MV-4-11 (cell line): ENCODE measurements at regions not wholly inside any gene's neighbourhood (a gene's known extent, or its start where the extent isn't known, plus 50 kb on each side); places are given as distances from the start of the nearest gene placed in this dataset.
A peak's percentile ranks its signal among the peaks of the same experiment; 100 is the strongest.

Source experiments
- DNase-seq: peaks from one replicate; lab custom pipeline; 2025; lab: John Stamatoyannopoulos, UW

DNA sequence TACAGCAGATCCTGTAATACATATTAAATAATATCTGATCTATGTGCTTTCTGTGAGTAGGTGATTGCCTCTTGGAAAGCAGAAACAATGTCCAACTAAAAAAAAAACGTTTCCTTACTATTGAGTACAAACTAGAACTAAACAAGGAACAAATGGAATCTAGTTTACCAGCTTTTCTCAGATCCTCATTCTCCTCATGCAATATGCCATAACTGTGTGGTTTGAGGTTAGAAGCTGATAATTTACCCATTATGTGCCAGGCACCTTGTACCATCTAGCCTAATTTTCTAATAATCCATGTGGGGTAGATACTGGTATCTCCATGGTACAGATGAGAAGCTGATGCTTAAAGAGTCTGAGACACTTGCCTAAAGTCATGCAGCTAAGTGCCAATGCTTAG, 154.7 kb downstream of the PTGER3 start:
- peak; percentile 87 for DNase-seq

DNA sequence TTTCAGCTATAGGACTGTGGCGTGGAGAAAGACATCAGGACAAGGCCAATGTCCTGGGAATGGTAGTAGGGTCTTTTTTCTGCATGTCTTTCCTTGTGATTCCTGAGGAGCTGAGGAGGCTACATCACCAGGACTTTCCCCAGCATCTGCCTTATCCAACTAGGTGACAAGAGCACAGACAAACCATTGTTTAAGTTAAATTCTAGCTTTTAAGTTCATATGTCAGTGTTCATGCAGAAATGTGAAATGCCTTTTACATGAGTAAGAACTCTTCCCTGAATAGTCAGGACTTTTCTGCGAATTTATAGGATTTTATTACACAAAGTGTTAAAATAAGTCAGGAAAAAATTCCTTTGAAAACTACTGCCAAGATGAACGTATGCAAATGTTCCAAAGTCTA, 154.2 kb downstream of the PTGER3 start:
- no peak for DNase-seq

DNA sequence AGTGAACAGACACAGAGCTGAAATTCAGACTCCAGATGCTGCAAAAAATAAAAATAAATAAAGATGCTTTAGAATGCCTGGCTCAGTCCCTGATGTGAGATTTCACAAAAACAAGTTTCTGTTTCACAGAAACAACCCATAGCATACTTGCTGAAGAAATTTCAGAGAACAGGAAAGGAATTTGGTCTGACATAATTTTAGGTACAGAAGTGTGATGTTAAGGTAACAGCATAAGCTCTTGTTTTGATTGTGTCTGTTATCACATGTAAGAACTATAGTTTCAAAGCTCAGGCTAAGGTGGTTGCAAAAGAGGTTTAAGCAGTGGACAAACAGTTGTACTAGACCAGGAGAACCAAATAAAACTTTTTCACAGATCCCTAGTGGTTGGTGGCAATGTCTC, 152.1 kb downstream of the PTGER3 start:
- no peak for DNase-seq

DNA sequence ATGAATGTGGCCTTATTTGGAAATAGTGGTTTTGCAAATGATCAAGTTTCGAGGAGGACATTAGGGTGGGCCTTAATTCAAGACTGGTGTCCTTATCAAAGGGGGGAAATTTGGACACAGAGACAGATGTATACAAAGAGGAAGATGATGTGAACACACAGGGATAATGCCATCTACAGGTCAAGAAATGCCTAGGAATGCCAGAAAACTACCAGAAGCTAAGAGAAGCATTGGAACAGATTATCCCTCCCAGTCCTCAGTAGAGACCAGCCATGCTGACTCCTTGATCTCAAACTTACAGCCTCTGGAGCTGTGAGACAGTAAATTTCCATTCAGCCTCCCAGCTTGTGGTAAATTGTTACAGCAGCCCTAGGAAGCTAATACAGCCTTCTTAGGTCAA, 151.4 kb downstream of the PTGER3 start:
- peak; percentile 43 for DNase-seq

DNA sequence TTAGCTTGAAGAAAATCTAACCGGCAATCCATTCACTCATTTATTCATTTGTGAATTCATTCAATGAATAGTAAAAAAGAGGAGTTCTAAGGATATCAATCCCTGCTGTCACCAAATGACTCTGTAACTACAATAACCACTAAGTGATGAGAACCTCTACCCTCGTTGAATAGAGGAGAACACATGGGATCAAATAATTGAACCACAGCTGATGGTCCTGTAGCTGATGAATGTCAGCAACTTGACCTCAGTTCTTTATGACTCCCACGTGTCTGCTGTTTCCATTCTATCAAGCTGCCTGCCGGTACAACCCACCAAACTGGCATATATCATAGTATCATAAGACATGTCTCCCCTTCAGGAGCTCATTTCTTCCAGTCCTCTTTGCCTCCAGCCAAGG, 150.3 kb downstream of the PTGER3 start:
- DNase-seq: no peak

DNA sequence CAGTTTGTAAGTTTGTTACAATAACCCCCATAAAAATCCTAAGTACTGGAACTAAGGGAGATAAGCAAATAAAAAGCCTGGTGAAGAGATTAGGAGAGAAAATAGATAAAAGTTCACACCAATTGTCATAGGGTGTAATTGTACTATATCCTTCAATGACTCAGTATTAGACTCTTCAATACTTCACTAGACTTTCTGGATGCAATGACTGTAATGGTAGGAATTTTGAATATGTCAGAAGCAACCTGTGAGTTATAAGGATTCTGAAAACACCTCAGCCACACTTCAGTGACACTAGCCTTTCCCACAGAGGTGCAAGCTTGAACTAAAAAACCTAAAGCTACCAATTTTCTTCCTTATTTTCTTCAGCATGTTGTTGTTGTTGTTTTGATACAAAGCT, 147.9 kb downstream of the PTGER3 start:
- DNase-seq: no peak

DNA sequence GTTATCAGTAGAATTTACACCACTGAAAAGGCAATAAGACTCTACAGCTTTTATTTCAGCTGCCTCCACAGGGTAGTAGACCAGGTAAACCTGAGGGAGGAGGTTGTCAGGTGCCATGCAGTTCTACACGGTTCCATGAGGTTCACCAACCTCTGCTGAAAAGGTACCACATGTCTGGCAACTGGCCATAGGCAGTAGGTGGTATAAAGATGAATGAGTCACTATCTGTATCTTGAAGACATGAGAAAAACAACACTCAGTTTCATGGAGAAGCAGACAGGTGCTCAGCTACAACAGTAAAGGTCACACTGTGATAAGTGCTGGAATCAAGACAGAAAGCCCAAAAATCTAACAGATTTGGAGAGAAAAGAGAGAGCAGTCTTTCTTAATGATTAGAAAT, 145.4 kb downstream of the PTGER3 start:
- DNase-seq: no peak

DNA sequence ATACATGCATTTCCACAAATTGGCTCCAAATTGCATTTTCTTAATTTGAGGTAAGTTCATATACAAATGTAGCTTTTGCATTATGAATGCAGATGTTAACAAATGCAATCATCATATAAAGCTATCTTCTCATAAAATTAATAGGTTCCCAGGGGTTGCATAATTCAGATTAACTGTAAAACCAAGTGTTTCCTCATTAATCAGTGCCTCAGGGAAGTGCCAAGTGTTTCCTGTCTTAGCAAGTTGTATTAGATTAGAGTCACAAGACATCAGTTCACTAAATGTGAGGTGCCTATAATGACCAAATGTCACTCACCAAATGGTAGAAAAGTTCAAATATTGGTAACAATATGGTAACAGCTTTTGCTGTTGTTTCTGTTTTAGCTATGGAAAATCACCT, 140.8 kb downstream of the PTGER3 start:
- peak; percentile 39 for DNase-seq

DNA sequence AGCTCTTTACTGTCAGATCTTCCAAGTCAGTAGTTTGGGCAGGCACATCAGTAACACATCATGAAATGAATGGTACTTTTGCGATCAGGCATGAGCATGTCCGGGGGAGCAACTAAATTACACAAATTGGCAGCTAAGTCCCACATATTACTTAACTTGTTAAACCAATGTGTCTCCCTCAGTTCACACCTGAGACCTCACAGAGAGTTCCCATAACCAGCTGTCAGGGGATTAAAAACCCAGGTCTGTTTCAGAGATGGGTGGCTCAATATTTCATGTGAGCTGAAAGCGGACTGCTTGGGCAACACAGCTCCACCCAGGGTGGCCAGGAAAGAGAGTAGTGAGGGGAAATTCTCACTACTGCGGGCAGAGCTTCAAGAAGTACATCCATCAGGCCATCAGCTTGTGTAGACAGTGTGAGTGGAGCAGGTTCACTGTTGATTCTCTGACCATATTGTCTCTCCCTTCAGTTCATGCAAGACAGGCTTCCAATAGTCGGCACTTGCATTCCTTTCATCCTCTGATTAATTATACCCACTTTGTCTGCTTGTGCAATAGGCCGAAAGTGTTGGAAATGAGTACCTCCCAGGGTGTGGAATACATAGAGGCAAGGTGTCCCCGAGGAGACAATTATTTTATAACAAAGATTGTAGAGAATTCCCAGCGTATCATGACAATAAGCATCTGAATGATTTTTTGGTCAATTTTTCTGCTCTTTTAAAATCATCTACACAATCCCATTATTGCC, 139.9 kb downstream of the PTGER3 start:
- no peak for DNase-seq

DNA sequence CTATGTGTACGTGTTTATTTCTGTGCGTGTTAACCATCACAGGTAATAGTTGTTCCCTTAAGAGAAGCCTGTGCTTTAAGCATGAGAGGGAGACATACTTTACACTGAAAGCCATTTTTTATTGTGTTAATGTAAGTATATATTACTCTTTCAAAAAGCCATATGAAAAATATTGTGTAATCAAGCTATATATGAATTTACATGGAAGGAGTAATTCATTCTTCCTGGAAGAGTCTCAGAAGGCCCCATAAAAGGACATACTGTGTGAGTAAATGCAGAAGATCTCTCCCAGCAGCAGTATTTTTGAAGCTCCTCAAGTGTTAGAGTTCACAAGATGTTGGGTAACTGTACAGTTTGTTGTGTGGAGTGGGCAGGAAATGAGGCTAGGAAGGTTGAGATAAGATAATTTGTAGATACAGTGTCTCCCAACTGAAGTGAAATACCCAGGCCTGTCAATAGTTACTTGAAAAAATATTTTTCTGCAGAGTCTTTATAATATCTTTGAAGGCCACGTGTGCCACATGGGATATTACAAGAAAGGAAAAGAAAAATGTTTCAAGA, 138.3 kb downstream of the PTGER3 start:
- peak; percentile 67 for DNase-seq

DNA sequence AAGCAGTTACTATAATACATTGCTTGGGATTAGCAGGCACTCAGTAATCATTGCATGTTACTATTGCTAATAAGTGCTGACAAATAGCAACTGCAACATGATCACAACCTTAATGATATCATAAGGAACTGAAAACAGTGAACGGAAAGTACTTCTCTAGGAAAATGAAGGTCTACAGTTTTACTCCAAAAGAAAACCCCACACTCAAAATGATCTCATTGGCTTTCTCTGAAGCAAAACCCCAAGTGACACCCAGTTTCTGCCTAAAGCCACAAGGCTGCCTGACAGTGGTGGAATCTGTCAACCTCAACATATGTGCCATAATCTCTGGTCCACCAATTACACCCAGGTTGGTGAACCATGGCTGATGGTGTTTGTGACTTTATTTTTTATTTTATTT, 137.6 kb downstream of the PTGER3 start:
- DNase-seq: peak; percentile 85

DNA sequence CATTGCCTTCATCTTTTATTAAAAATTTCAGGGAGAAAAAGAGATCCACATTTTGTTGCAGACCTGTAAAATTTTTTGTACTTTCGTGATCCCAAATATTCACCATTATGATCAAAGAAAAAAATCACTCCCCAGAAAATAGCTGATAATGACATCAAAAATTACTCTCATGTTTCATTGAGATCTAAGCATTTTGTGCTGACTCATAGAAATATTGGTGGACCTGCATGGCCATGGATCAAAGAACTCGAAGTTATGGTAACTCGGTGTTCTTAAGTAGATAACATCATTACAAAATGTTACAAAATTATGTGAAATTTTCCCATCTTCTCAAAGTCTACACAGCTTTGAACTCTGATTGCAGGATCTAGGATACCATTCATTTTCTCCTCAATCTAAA, 135.8 kb downstream of the PTGER3 start:
- DNase-seq: no peak

DNA sequence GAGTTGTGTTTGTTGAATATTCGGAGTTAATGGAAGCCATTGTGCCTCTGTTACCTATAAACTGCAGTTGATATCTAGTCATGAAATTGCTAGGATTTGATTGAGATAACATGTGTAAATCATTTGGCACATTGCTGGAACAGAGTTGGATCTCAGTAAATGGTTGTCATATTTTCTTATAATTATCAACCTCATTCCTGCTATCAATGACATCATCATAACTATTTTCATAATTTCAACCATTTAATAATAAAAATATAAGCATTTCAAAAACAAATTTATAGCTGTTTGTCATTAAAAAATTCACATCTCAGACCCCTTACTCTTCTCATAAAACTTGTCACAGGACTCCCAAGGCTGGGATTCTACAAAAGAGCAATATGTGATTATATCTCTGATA, 133.4 kb downstream of the PTGER3 start:
- DNase-seq: no peak

DNA sequence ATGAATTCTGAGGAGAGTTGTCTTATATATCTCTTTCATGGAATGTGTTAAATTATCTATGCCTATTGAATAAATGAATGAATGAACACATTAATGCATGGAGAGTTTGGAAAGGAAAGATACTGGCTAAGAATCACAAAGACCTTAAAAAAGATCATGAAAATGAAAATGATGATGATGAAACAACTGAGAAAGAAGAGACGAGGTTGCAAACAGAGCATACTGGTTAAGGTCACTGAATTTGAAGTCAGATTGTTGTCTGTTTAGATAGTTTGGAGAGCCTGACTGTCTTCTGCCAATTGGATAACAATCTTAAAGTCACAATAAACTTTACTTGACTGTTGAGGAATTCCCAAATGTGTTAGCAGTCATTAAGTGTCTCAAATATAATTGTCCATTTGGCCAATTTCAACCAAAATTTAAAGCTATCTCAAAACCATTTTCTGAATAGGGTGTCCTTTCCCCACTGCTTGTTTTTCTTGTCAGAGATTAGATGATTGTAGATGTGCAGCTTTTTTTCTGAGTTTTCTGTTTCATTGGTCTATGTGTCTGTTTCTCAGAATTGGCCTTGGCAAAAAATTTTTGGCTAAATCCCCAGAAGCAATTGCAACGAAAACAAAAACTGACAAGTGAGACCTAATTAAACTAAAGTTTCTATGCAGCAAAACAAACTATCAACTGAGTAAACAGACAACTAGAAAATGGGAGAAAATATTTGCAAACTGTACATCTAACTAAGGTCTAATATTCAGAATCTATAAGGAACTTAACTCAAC, 132.2 kb downstream of the PTGER3 start:
- no peak for DNase-seq

DNA sequence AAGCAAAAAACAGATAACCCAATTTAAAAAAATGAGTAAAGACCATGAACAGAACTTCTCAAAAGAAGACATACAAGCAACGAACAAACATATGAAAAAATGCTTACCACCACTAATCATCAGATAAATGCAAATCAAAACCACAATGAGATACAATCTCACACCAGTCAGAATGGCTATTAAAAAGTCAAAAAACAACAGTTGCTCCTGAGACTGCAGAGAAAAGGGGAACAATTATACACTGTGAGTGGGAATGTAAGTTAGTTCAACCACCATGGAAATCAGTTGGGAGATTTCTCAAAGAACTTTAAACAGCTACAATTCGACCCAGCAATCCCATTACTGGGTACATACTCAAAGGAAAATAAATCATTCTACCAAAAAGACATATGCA, 131.6 kb downstream of the PTGER3 start:
- DNase-seq: no peak

DNA sequence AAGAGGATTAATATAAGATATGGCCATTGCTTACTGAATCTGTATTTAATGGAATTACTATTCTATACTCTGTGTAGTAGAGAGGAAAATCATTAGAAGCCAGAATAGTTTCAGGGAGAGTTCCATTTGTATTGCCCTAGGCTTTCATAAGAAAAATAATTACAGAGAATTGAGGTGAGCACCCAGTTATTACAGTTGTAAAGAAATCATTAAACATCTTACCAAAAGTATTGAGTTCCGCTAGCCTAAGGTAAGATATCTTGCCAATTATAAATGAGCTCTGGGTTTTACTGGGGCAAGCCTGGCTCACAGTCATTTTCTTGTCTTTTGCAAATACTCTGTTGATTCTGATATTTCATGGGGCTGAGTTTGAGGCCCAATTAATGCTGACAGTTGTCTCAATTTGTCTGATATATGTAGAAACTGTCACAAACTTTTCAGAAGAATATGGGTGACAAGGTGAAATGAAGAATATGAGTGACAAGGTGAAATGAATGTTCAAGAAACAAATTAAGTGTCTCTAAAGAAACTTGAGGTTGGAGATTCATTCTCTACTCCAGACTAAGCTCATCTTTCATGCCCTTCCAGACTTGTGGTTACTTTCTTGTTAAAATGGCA, 127.8 kb downstream of the PTGER3 start:
- DNase-seq: no peak
